ENCODE measurements at regions not wholly inside any gene's neighbourhood (a gene's known extent, or its start where the extent isn't known, plus 50 kb on each side); places are given as distances from the start of the nearest gene placed in this dataset.
"Not testable (repeated sequence)": the region's sequence is repeated elsewhere in the genome, so short reads cannot be mapped to it uniquely, and the experiment has no call there.

GRCh38 chr16:52309446-52310416 lies 237.2 kb downstream of the TOX3 start:
- DNase-seq = no peak

GRCh38 chr16:52308051-52308450 lies 238.9 kb downstream of the TOX3 start:
- DNase-seq = no peak

- no peak for DNase-seq
Observed at GRCh38 chr16:52301026-52301425, 245.9 kb downstream of the TOX3 start.

GRCh38 chr16:52298769-52299168 lies 248.2 kb downstream of the TOX3 start:
- no peak for DNase-seq

- DNase-seq = not testable (repeated sequence)
Observed at GRCh38 chr16:52296706-52297315, 250.1 kb downstream of the TOX3 start.

- no peak for DNase-seq
Observed at GRCh38 chr16:52296076-52296475, 250.9 kb downstream of the TOX3 start.

- DNase-seq = no peak
Observed at GRCh38 chr16:52294660-52295059, 252.3 kb downstream of the TOX3 start.

GRCh38 chr16:52293204-52293603 lies 253.7 kb downstream of the TOX3 start:
- no peak for DNase-seq

DNA sequence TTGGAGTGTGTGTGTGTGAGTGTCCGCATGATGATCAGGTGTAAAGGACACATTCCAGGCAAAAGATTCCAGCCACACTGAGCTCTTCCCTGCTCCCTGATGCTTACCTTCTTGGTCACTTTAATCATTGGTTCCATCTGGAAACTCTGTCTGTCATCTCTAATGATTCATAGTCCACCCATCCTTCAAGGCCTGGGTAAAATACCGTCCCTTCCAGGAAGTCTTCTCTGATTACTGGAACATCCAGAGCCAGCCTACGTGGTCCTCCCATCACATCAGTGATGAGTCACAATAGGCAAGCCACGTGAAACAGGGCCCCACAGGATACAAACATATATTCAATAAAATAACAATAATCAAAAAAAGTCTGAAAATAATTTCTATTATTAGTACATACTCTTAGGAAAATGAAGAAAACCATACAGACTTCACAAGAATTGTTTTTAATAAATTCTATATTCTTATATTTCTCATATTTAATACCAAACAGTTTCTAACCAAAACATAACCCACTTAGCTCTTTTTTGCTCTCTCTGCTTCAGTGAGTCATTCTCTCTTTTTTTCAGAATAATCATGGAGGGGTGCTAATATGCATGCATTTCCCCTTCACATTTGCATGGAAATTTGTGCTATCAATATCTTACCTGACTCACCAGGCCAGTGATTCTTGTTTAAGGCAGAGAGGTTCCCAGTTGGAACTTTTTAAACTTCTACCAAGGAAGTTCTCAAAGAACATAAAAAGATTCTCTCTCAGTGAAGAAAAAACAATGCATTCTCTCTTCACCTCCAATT lies 263.2 kb downstream of the TOX3 start:
- no peak for DNase-seq

DNA sequence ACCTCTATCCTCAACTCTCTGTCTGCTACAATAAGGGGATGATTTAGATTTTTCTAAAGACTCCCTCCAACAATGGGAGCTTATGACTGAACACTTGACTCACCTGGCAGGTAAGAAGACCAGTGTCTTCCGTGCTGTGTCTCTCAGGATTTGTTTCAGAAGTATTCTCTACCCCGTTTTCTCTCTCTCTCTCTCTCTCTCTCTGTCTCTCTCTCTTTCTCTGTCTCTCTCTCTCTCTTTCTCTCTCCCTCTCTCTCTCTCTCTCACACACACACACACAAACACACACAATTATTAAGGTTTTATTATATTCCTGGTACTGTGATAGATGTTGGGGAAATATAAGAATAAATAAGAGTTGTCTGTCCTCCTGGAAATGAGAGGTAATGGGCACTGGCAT lies 263.9 kb downstream of the TOX3 start:
- DNase-seq = no peak

DNA sequence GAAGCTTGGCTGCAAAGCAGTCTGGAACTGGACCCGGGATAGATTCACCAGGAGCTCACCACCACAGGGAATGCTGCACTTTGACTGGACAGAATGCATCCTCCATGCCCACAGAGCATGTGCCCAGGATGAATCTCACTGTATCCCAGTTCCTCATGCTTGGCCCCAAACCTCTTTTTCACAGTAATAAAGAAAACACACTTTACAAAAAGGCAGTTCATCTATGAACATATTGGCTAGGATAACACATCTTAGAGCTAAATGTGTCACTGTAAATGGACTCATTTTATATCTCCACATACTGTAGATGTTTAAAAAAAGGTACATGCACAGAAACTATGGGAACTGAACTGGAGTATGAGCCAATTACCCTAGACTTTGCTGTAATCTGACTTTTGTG lies 266.9 kb downstream of the TOX3 start:
- DNase-seq = no peak

DNA sequence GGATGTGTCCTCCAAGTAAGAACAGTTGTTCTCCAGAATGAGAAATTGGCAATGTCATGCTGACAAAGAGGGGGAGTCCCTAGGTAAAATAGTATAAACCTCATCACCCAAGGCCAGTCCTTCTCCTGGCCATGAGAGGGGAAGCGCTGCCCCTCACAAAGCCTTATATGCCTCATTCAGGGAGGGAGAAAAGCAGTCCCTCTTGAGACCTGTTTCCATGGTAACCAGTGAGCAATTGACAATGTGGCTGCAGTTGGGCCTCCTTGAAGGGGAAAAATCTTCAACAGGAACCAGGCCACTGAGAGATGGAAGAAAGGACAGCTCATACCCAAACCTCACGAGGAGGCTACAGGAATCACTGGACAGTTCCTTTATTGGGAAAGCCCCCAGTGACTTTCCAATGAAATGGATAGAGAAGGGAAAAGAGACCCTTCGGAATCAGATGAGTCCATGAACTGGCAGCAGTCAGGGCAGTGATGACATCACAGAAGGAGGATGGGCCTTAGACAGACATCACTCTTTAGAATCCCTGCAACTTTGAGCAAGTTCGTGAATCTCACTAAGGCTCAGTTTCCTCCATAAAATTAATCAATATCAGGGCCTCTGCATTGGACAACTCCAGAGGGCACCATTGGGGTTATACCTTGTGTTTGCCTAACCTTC lies 275.7 kb downstream of the TOX3 start:
- DNase-seq = no peak

- DNase-seq = no peak
Observed at GRCh38 chr16:52265446-52265861, 281.5 kb downstream of the TOX3 start.

GRCh38 chr16:52257534-52257933 lies 289.4 kb downstream of the TOX3 start:
- DNase-seq = no peak

GRCh38 chr16:52256310-52257078 lies 290.4 kb downstream of the TOX3 start:
- DNase-seq = no peak

- no peak for DNase-seq
Observed at GRCh38 chr16:52254746-52255145, 292.2 kb downstream of the TOX3 start.

DNA sequence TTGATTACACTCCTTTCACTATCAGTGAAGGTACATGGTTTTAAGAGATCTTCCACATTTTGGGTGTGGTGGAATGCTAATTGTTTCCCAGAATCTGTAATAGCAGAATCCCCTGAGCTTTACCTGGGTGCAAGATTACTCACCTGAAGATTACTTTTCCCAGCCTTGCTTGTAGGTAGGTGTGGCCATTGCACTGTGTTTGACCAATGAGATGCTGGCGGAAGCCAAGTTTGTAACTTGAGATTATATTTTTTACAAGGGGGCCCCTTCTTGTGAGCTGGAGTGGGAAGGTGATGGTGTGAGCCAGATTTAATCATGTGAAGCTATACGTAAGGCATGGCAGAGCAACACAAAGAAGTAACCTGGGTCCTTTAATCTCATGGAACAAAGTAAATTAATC lies 294.3 kb downstream of the TOX3 start:
- no peak for DNase-seq

DNA sequence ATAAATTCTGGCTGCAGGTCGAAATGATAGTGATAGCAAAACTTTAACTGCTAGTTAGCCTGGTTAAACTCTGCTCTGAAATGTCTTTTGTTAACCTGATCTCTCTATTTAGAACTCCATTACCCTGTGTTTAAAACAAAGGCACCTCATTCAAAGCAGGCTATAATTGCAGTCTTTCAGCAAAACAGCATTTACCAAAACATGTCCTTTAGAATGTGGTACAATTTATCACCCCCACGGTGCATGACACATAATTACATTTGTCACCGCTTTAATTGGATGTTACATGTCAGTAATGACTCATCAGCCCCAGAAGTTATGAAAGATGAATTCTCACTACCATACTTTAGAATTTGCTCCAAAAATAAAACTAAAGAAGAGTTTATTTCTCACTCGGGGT lies 295.4 kb downstream of the TOX3 start:
- DNase-seq = no peak

DNA sequence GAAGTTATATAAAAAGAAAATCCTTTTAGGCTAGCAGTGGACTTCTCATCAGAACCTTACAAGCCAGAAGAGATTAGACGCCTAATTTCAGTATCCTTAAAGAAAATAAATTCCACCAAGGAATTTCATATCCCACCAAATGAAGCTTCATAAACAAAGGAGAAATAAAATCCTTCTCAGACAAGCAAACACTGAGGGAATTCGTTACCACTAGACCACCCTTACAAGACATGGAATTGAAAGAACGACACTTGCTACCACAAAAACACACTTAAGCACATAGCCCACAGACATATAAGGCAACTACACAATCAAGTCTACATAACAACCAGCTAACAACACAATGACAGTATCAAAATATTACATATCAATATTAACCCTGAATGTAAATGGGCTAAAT lies 299.2 kb downstream of the TOX3 start:
- no peak for DNase-seq

GRCh38 chr16:52238710-52239109 lies 308.2 kb downstream of the TOX3 start:
- no peak for DNase-seq

GRCh38 chr16:52237823-52238222 lies 309.1 kb downstream of the TOX3 start:
- DNase-seq = no peak

DNA sequence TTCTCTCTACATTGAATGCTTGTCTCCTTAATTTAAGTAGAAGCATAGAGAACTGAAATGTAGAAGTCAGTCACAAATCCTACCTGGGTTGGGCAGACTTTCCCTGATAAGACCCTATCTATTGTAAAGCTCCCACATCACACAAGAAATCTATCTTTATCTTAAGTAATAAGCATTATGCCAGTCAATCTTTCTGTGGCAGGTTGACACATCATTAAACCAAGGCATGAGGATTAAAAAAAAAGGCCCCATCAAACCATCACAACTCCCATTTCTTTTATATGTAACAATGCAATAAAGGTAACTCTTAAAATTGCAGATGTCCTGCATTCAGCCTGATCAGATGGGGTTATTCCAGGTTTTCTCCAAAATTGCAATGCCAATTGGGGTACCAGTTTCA lies 311.8 kb downstream of the TOX3 start:
- DNase-seq = no peak

Measured in AML-193 (cell line).